HG03442 (cell line): ENCODE measurements at regions not wholly inside any gene's neighbourhood (a gene's known extent, or its start where the extent isn't known, plus 50 kb on each side); places are given as distances from the start of the nearest gene placed in this dataset.
"Not testable (repeated sequence)": the region's sequence is repeated elsewhere in the genome, so short reads cannot be mapped to it uniquely, and the experiment has no call there.

Source experiments
- ATAC-seq: cut with Tn5 transposase; IDR thresholded peaks from one replicate; pipeline ENCODE4 v1.9.1; 2021; ENCODE audit warnings: mild to moderate bottlenecking, moderate library complexity; ENCODE audit not compliant: unreplicated experiment

DNA sequence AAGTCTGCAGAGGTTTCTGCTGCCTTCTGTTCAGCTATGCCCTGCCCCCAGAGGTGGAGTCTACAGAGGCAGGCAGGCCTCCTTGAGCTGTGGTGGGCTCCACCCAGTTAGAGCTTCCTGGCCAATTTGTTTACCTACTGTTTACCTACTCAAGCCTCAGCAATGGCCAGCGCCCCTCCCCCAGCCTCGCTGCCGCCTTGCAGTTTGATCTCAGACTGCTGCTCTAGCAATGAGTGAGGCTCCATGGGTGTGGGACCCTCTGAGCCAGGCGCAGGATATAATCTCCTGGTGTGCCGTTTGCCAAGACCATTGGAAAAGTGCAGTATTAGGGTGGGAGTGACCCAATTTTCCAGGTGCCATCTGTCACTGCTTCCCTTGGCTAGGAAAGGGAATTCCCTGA is 1024.9 kb downstream of the PRIM2 start:
- ATAC-seq = not testable (repeated sequence)

DNA sequence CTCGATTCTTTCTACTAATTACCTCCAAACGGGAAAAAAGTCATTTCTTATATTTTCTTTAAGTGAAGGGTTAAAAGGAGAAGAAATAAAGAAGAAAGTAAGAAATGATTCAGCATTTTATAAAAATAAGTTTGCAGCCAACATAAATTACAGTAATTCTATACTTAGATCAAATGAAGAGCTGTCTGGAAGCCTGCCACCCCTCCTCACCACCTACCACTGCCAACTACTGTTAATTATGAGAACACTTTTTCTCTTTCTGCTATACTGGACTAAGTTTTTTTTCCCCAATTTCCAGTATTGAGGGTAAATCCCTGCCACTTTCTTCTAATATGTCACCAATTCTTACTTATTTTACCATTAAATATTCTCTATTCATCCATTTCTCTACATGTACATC is 1030.1 kb downstream of the PRIM2 start:
- not testable (repeated sequence) for ATAC-seq

DNA sequence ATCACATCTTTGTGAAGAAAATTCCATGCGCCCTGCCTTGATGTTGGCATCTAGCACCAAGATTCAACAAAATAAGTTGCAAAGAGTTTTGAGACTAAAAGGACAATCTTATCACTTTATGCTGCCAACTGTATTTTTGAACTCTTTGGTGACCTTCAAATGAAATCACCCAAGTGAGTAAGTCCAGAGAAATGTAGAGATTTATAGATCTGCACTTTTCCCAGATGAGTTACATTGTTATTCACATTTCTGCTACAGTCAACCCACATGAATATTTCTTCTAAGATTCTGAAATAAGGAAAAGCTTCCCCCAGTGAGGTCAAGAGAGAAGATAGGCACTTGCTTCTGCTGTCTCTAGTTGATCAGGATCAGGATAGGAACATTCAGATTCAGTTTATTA is 1034.2 kb downstream of the PRIM2 start:
- not testable (repeated sequence) for ATAC-seq

DNA sequence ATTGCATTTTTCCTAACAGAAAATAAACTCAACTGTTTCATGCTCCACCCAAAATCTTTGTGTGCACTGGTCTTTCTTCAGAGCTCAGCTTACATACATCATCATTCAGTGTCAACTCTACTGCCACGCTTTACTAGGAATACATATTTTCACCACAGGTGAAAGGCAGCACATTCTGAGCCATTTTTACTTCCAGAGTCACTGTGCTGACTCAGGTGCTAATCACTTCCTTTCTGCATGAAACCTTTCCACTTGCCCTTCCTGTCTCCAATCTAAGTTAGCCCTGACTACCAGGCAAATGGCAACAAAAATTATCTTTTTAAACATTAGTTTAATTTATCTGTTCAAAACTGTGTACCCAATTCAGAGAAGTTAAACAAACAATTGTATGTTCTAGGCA is 1041.0 kb downstream of the PRIM2 start:
- ATAC-seq = not testable (repeated sequence)

DNA sequence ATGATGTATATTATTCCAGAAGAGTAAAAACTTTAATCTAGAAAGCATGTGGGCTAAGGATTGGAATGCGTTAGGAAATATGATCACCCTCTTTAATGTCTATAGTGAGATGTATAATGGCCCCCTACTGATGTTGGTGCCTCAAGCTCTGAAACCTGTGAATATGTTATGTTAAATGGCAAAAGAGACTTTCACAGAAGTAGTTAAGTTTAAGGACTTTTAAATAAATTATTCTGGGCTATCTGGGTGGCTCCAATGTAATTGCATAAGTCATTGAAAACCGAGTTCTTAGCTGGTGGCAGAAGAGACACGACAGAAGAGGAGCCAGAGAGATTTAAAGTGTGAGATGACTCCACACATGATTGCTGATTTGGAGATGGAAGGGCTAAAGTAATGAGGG is 1048.4 kb downstream of the PRIM2 start:
- ATAC-seq = not testable (repeated sequence)

DNA sequence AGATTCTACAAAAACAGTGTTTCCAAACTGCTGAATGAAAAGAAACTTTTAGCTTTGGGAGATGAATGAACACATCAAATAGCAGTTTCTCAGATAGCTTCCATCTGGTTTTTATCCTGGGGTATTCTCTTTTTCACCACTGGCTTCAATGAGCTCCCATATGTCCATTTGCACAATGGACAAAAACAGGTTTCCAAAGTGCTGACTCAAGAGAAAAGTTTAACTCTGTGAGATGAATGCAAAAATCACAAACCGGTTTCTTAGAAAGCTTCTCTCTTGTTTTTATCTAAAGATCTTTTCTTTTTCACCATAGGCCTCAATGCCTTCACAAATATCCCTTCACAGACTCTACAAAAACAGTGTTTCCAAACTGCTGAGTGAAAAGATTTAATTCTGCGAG is 1089.2 kb downstream of the PRIM2 start:
- not testable (repeated sequence) for ATAC-seq

DNA sequence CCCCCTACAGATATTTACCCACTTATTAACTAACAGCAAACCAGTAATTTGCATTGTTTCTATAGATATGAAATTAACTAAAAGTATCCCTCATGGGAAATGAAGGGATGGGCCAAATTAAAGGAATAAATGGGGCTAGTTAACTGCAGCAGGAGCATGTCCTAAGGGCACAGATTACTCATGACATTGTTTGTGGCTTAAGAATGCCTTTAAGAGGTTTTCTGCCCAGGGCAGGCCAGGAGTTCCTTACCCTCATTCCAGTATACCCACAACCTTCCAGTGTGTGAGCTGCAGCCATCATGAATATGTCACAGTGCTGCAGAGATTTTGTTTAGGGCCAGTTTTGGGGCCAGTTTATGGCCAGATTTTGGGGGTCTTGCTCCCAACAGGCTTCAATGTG is 1101.9 kb downstream of the PRIM2 start:
- ATAC-seq = no peak
